RWPE1 (cell line): ENCODE measurements at regions not wholly inside any gene's neighbourhood (a gene's known extent, or its start where the extent isn't known, plus 50 kb on each side); places are given as distances from the start of the nearest gene placed in this dataset.

Source experiments
- CTCF ChIA-PET: fragments of 350-600 bp; sonication (Branson Sonifier 250); formaldehyde crosslinking; extraction: SDS; loops from one replicate; lab custom pipeline; 2021; lab: Yijun Ruan, JAX
- POLR2A ChIA-PET: fragments of 400-600 bp; formaldehyde crosslinking; extraction: SDS; loops from one replicate; lab custom pipeline; 2020; ENCODE audit warnings: antibody characterized with exemption; ENCODE audit not compliant: low non-redundant PET; lab: Yijun Ruan, JAX
- DNase-seq: peaks from one replicate; pipeline ENCODE4 v3.0.0; 2012; ENCODE audit warnings: low spot score
- H3K27ac ChIP-seq: fragments of 450-650 bp; 2 replicates; pipeline ENCODE4 v1.5.1; 2017
- TF ChIP-seq, protein P1 (sequence below): fragments of 450-650 bp; conservative IDR thresholded peaks from 2 replicates; pipeline ENCODE4 v1.5.1; 2017; ENCODE audit warnings: low read depth, mild to moderate bottlenecking

DNA sequence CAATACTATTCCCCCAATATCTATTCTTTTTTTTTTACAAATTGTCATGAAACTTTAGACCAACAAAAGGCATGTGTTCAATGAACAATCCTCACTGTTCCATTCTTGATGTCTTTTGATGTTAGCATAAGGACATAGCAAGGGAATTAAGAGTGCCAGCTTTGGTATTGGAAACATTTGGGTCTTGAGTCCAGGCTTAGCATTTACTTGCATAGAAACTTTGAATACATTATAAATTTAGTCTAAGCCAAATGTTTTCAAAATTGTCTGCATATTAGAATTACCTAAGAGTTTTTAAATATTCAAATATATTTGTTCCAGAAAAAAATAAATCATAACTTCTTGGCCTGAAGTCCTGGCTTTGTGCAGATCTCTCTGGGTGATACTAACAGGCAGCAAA is 406.5 kb downstream of the LRFN5 start:
- no peak for DNase-seq
- TF ChIP-seq, protein P1, sequence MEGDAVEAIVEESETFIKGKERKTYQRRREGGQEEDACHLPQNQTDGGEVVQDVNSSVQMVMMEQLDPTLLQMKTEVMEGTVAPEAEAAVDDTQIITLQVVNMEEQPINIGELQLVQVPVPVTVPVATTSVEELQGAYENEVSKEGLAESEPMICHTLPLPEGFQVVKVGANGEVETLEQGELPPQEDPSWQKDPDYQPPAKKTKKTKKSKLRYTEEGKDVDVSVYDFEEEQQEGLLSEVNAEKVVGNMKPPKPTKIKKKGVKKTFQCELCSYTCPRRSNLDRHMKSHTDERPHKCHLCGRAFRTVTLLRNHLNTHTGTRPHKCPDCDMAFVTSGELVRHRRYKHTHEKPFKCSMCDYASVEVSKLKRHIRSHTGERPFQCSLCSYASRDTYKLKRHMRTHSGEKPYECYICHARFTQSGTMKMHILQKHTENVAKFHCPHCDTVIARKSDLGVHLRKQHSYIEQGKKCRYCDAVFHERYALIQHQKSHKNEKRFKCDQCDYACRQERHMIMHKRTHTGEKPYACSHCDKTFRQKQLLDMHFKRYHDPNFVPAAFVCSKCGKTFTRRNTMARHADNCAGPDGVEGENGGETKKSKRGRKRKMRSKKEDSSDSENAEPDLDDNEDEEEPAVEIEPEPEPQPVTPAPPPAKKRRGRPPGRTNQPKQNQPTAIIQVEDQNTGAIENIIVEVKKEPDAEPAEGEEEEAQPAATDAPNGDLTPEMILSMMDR, result no peak
- CTCF ChIA-PET, result no interaction called here
- POLR2A ChIA-PET, result no interaction called here
- no peak overlapping the region for H3K27ac ChIP-seq

DNA sequence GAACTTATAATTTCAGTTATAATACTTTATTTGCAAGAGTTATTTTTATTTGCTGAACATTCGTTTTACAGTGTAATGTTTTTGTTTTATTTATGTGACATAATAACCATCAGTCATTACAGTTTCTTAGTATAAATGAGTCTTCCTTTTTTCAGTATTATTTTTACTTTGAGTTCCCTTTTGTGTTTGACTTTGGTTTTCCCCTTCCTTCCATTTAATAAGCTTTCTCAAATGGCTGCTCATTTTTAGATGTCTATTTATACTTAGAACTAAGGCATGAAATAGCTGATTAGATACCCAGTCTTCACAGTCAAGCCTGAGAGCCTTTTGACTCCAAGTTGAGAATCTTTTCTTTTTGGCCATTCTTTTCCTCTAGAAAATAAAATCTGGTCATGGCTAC is 404.5 kb downstream of the LRFN5 start:
- ChIA-PET POLR2A (no interaction called here), CTCF (no interaction called here)
- H3K27ac ChIP-seq, result no peak overlapping the region
- TF ChIP-seq, protein P1, result no peak
- DNase-seq, result no peak

DNA sequence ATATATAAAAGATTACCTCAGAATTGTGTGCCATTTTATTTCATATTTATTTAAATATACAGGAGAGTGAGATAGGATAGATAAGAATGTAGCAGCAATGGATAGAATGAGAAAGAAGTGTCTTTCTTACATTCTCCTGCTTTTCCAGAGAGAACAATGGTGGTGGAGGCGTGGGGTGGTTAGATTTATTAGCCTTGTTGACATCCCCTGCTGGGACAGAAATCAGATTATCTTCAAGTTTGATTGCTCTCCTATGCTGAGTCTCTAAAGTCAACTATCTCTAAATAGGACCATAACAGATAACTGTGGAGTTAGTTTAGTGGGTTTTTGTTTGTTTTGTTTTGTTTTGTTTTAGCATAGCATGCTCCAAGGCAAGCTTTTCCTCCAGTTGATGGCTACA is 397.6 kb downstream of the LRFN5 start:
- no peak overlapping the region for H3K27ac ChIP-seq
- POLR2A ChIA-PET, result no interaction called here
- TF ChIP-seq, protein P1, result no peak
- CTCF ChIA-PET, result no interaction called here
- no peak for DNase-seq

DNA sequence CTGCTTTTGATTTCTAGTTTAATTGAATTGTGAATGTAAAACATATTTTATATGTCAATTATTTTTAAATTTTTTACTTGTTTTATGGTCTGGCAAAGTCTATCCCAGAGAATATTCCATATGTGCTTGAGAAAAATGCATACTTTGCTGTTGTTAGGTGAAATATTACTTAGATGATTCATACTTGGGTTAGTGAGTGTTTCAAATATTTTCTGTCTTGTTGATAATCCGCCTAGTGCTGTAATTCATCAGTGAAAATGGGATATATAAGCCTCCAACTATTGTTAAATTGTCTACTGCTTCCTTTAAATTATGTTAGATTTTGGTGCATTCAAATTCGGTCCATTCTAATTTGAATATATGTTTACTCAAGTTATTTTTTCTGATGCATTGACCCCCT is 395.5 kb downstream of the LRFN5 start:
- ChIA-PET POLR2A (no interaction called here), CTCF (no interaction called here)

DNA sequence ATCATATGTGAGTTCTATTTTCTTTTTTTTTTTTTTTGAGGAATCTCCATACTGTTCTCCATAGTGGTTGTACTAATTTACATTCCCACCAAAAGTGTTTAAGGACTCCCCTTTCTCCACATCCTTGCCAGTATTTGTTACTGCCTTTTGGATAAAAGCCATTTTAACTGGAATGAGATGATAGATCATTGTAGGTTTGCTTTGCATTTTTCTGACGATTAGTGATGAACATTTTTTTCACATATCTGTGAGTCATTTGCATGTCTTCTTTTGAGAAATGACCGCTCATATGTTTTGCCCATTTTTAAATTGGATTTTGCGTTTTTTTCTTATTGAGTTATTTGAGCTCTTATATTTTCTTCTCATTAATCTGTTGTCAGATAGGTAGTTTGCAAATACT is 394.8 kb downstream of the LRFN5 start:
- no peak for DNase-seq
- TF ChIP-seq, protein P1, result no peak
- no peak overlapping the region for H3K27ac ChIP-seq
- POLR2A ChIA-PET, result no interaction called here
- CTCF ChIA-PET, result no interaction called here

More for the DNA sequence above, 395.5 kb downstream of the LRFN5 start:
- H3K27ac ChIP-seq, result no peak overlapping the region
- TF ChIP-seq, protein P1, result no peak
- DNase-seq, result no peak

DNA sequence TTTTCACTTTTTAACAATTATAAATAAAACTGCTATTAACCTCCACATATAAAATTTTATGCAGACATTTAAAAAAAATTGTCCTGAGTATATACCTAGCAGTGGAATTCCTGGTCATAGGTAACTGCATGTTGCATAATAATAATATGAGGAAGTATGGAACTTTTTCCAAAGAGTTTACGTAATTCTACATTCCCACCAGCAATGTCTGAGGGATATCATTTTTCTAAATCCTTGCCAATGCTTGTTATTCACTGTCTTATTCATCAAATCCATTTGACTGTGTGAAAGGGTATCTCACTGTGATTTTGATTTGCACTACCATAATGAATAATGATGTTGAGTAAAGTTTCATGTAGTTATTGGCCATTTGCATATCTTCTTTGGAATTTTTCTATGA is 393.8 kb downstream of the LRFN5 start:
- no peak for DNase-seq
- TF ChIP-seq, protein P1, result no peak
- CTCF ChIA-PET, result no interaction called here
- POLR2A ChIA-PET, result no interaction called here
- H3K27ac ChIP-seq, result no peak overlapping the region

DNA sequence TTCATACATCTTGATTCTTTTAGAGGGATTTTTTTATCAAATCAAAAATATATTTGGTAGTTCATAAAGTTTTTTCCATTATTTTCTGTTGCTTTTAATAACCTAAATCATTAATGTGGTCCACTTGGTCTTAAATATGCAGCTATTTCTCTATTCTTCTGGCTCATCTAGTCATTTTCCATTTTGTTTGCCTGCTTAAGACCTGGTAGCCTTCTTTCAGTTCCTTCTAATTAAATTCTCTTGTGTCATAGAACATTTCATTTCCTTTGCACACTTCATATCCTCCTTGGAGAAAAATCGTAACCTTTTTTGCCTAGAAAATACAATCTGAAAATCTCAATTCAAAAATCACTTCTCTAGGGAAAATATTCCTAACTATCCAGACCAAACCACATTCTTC is 387.0 kb downstream of the LRFN5 start:
- no peak overlapping the region for H3K27ac ChIP-seq
- TF ChIP-seq, protein P1, result no peak
- CTCF ChIA-PET, result interaction anchor here (0.7 kb wide), 1 partner anchor 444 kb away, joined by 3 read pairs; no protein-coding TSS in a partner anchor
- POLR2A ChIA-PET, result no interaction called here
- no peak for DNase-seq
